H9 (cell line): ENCODE measurements at regions not wholly inside any gene's neighbourhood (a gene's known extent, or its start where the extent isn't known, plus 50 kb on each side); places are given as distances from the start of the nearest gene placed in this dataset.

Experiments used
- DNase-seq: peaks from one replicate; pipeline ENCODE4 v3.0.0-alpha.2; 2017
- H2AFZ ChIP-seq: one replicate; pipeline ENCODE4 v1.6.1; 2013; ENCODE audit warnings: mild to moderate bottlenecking, low read length, control low read depth, moderate library complexity
- H2AK5ac ChIP-seq: 2 replicates; pipeline ENCODE4 v1.6.1; 2013; ENCODE audit warnings: low read length, control low read depth, mixed read lengths; ENCODE audit not compliant: insufficient read length
- H2BK120ac ChIP-seq: one replicate; pipeline ENCODE4 v1.6.1; 2013; ENCODE audit warnings: low read depth, mild to moderate bottlenecking, low read length, control low read depth, inconsistent platforms; ENCODE audit not compliant: poor library complexity, severe bottlenecking
- H2BK12ac ChIP-seq: 2 replicates; pipeline ENCODE4 v1.6.1; 2013; ENCODE audit warnings: low read length, control low read depth, mixed read lengths, low read depth; ENCODE audit not compliant: insufficient read length
- H2BK15ac ChIP-seq: 2 replicates; pipeline ENCODE4 v1.6.1; 2013; ENCODE audit warnings: low read depth, low read length, control low read depth
- H2BK20ac ChIP-seq: one replicate; pipeline ENCODE4 v1.6.1; 2013; ENCODE audit warnings: low read depth, mild to moderate bottlenecking, low read length, control low read depth, inconsistent platforms; ENCODE audit not compliant: poor library complexity, severe bottlenecking
- H2BK5ac ChIP-seq: 2 replicates; pipeline ENCODE4 v1.6.1; 2013; ENCODE audit warnings: low read length, control low read depth, mixed read lengths; ENCODE audit not compliant: insufficient read length
- H3K14ac ChIP-seq: 2 replicates; pipeline ENCODE4 v1.6.1; 2013; ENCODE audit warnings: low read length, control low read depth; ENCODE audit not compliant: insufficient read depth
- H3K18ac ChIP-seq: 2 replicates; pipeline ENCODE4 v1.6.1; 2013; ENCODE audit warnings: low read depth, mild to moderate bottlenecking, mixed read lengths, low read length, control low read depth; ENCODE audit not compliant: insufficient read length
- H3K23ac ChIP-seq: 2 replicates; pipeline ENCODE4 v1.6.1; 2013; ENCODE audit warnings: low read length, control low read depth, mixed read lengths, low read depth; ENCODE audit not compliant: insufficient read length
- H3K23me2 ChIP-seq: 2 replicates; pipeline ENCODE4 v1.6.1; 2013; ENCODE audit warnings: low read depth, mild to moderate bottlenecking, mixed read lengths, low read length, control low read depth; ENCODE audit not compliant: insufficient read length, poor library complexity, severe bottlenecking
- H3K27ac ChIP-seq: 2 replicates; pipeline ENCODE4 v1.5.1; 2013; ENCODE audit warnings: low read length, control low read depth, mixed read lengths, low read depth; ENCODE audit not compliant: insufficient read length
- H3K27me3 ChIP-seq: 2 replicates; pipeline ENCODE4 v1.6.1; 2013; ENCODE audit warnings: low read length, control low read depth, inconsistent platforms; ENCODE audit not compliant: insufficient read depth
- H3K4ac ChIP-seq: 2 replicates; pipeline ENCODE4 v1.6.1; 2013; ENCODE audit warnings: low read depth, mild to moderate bottlenecking, control low read depth, inconsistent platforms, low read length, moderate library complexity
- H3K4me1 ChIP-seq: 2 replicates; pipeline ENCODE4 v1.6.1; 2013; ENCODE audit warnings: low read length, control low read depth, inconsistent platforms; ENCODE audit not compliant: insufficient read depth
- H3K4me2 ChIP-seq: 2 replicates; pipeline ENCODE4 v1.6.1; 2013; ENCODE audit warnings: low read length, control low read depth, mixed read lengths; ENCODE audit not compliant: insufficient read length, insufficient read depth
- H3K56ac ChIP-seq: 2 replicates; pipeline ENCODE4 v1.6.1; 2013; ENCODE audit warnings: low read depth, mild to moderate bottlenecking, mixed read lengths, low read length, control low read depth; ENCODE audit not compliant: insufficient read length
- H3K79me1 ChIP-seq: 2 replicates; pipeline ENCODE4 v1.6.1; 2013; ENCODE audit warnings: low read depth, mild to moderate bottlenecking, moderate library complexity, low read length, control low read depth, inconsistent platforms; ENCODE audit not compliant: insufficient read depth, poor library complexity, severe bottlenecking
- H3K79me2 ChIP-seq: 2 replicates; pipeline ENCODE4 v1.6.1; 2013; ENCODE audit warnings: low read length, control low read depth, inconsistent platforms; ENCODE audit not compliant: insufficient read depth
- H3K9ac ChIP-seq: 2 replicates; pipeline ENCODE4 v1.6.1; 2013; ENCODE audit warnings: low read length, control low read depth, mixed read lengths; ENCODE audit not compliant: insufficient read length; ENCODE audit errors: extremely low read depth
- H3K9me3 ChIP-seq: one replicate; pipeline ENCODE4 v1.6.1; 2013; ENCODE audit warnings: low read depth, low read length, inconsistent platforms; ENCODE audit not compliant: control insufficient read depth
- H3T11ph ChIP-seq: one replicate; pipeline ENCODE4 v1.6.1; 2013; ENCODE audit warnings: mild to moderate bottlenecking, low read length, control low read depth, inconsistent platforms
- H4K20me1 ChIP-seq: one replicate; pipeline ENCODE4 v1.6.1; 2013; ENCODE audit not compliant: control insufficient read depth, insufficient read length, insufficient read depth
- H4K5ac ChIP-seq: 2 replicates; pipeline ENCODE4 v1.6.1; 2013; ENCODE audit warnings: low read depth, mild to moderate bottlenecking, mixed read lengths, low read length, control low read depth; ENCODE audit not compliant: insufficient read length
- H4K8ac ChIP-seq: replicated peaks from 2 replicates; pipeline ENCODE4 v1.6.1; 2013; ENCODE audit warnings: low read length, control low read depth, mixed read lengths, low read depth; ENCODE audit not compliant: insufficient read length
- H4K91ac ChIP-seq: 2 replicates; pipeline ENCODE4 v1.6.1; 2013; ENCODE audit warnings: low read depth, mild to moderate bottlenecking, moderate library complexity, mixed read lengths, low read length, control low read depth; ENCODE audit not compliant: insufficient read length
- H3K27ac Mint-ChIP-seq, 3 experiments: 2 replicates in 2 of 3; 3 replicates in 1 of 3; pipeline ENCODE4 v1.8.0; 2020 to 2021; ENCODE audit warnings: mixed read lengths in 3 of 3, mild to moderate bottlenecking in 1 of 3, moderate library complexity in 1 of 3
- H3K27me3 Mint-ChIP-seq: 2 replicates; pipeline ENCODE4 v1.8.0; 2021; ENCODE audit warnings: low read depth, mild to moderate bottlenecking, moderate library complexity, mixed read lengths
- H3K36me3 Mint-ChIP-seq, 3 experiments: 2 replicates in 2 of 3; 3 replicates in 1 of 3; pipeline ENCODE4 v1.8.0; 2020 to 2021; ENCODE audit warnings: low read depth in 3 of 3, mixed read lengths in 3 of 3; ENCODE audit not compliant: insufficient read depth in 1 of 3
- H3K4me1 Mint-ChIP-seq, 2 experiments: 2 replicates each; pipeline ENCODE4 v1.8.0; 2020; ENCODE audit warnings: mixed read lengths in 2 of 2
- H3K4me3 Mint-ChIP-seq, 2 experiments: 2 replicates in 1 of 2; 3 replicates in 1 of 2; pipeline ENCODE4 v1.8.0; 2020 to 2021; ENCODE audit warnings: mild to moderate bottlenecking in 2 of 2, mixed read lengths in 2 of 2, moderate library complexity in 1 of 2
- H3K9me3 Mint-ChIP-seq, 2 experiments: 2 replicates in 1 of 2; 3 replicates in 1 of 2; pipeline ENCODE4 v1.8.0; 2020; ENCODE audit warnings: mild to moderate bottlenecking in 2 of 2, mixed read lengths in 2 of 2, moderate library complexity in 1 of 2
- WGBS: extraction: QIAGEN DNeasy Blood & Tissue Kit; methylation state at CpG from one replicate; pipeline ENCODE4 v1.1.7; 2013; ENCODE audit warnings: missing lambda C conversion rate, low lambda C conversion rate, mixed read lengths; ENCODE audit not compliant: insufficient read length; ENCODE audit errors: extremely low coverage; 5-methylcytosine and 5-hydroxymethylcytosine counted together
- TF ChIP-seq, protein P1 (sequence below): fragments of 200-600 bp; sonication (generic); conservative IDR thresholded peaks from 3 replicates; pipeline ENCODE4 v1.8.0; 2021; ENCODE audit warnings: antibody characterized with exemption, mild to moderate bottlenecking

GRCh38 chr3:23663246-23663645 lies 142.5 kb upstream of the UBE2E1 start:
- Histone ChIP-seq H4K20me1 (no peaks in the 10 kb centered on the region), H3K79me2 (no peaks in the 10 kb centered on the region; the same call in 1 of the 2 replicates), H2BK12ac (no peak overlapping the region), H2BK120ac (no peak overlapping the region), H3T11ph (no peak overlapping the region), H3K27ac (no peak overlapping the region), H3K79me1 (no peaks in the 10 kb centered on the region), H2AK5ac (no peak overlapping the region), H3K4me1 (no peaks in the 10 kb centered on the region), H2BK15ac (no peak overlapping the region), H3K9ac (no peak overlapping the region), H3K9me3 (no peaks in the 10 kb centered on the region), H3K4ac (no peak overlapping the region), H3K23ac (no peak overlapping the region), H3K14ac (no peak overlapping the region), H3K4me2 (no peak overlapping the region), H3K23me2 (peaks cover 2% of the 10 kb centered on the region), H4K5ac (no peak overlapping the region), H2AFZ (no peak overlapping the region), H4K8ac (no peak overlapping the region), H3K18ac (no peak overlapping the region), H3K27me3 (no peaks in the 10 kb centered on the region), H3K56ac (no peak overlapping the region), H4K91ac (no peak overlapping the region), H2BK20ac (no peak overlapping the region), H2BK5ac (no peak overlapping the region)
- Mint-ChIP-seq H3K27me3 (no peaks in the 10 kb centered on the region; the same call in 1 of the 2 replicates), H3K9me3 (no peaks in the 10 kb centered on the region), H3K36me3 (no peaks in the 10 kb centered on the region), H3K4me3 (no peak overlapping the region), H3K27ac (no peak overlapping the region), H3K4me1 (no peaks in the 10 kb centered on the region; a peak in 1 of 4 replicates)
- DNase-seq: no peak
- TF ChIP-seq, protein P1, sequence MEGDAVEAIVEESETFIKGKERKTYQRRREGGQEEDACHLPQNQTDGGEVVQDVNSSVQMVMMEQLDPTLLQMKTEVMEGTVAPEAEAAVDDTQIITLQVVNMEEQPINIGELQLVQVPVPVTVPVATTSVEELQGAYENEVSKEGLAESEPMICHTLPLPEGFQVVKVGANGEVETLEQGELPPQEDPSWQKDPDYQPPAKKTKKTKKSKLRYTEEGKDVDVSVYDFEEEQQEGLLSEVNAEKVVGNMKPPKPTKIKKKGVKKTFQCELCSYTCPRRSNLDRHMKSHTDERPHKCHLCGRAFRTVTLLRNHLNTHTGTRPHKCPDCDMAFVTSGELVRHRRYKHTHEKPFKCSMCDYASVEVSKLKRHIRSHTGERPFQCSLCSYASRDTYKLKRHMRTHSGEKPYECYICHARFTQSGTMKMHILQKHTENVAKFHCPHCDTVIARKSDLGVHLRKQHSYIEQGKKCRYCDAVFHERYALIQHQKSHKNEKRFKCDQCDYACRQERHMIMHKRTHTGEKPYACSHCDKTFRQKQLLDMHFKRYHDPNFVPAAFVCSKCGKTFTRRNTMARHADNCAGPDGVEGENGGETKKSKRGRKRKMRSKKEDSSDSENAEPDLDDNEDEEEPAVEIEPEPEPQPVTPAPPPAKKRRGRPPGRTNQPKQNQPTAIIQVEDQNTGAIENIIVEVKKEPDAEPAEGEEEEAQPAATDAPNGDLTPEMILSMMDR: no peak
- no CpG with 5 or more reads among the region's 3 CpGs for WGBS
